Ascending aorta (tissue), 2 donors: ENCODE measurements at regions not wholly inside any gene's neighbourhood (a gene's known extent, or its start where the extent isn't known, plus 50 kb on each side); places are given as distances from the start of the nearest gene placed in this dataset.
"Not testable (repeated sequence)": the region's sequence is repeated elsewhere in the genome, so short reads cannot be mapped to it uniquely, and the experiment has no call there.

Experiments used
- DNase-seq, 2 donors: peaks; one replicate each; pipeline ENCODE4 v3.0.0-alpha.2; 2019; ENCODE audit warnings: low spot score in 2 of 2
- H3K27ac ChIP-seq, 2 donors: fragments of 200-600 bp; sonication (generic); one replicate each; pipeline ENCODE4 v1.5.1; 2016 to 2017; ENCODE audit warnings: mild to moderate bottlenecking in 1 of 2
- H3K27me3 ChIP-seq: fragments of 200-600 bp; sonication (generic); one replicate; pipeline ENCODE4 v1.5.1; 2017
- H3K36me3 ChIP-seq, 2 donors: fragments of 200-600 bp; sonication (generic); one replicate each; pipeline ENCODE4 v1.5.1; 2016
- H3K4me1 ChIP-seq, 2 donors: fragments of 200-600 bp; sonication (generic); one replicate each; pipeline ENCODE4 v1.5.1; 2016 to 2017; ENCODE audit warnings: mild to moderate bottlenecking in 1 of 2
- H3K4me3 ChIP-seq, 2 donors: fragments of 200-600 bp; sonication (generic); one replicate each; pipeline ENCODE4 v1.5.1; 2016 to 2017; ENCODE audit warnings: mild to moderate bottlenecking in 1 of 2
- H3K9me3 ChIP-seq, 2 donors: fragments of 200-600 bp; sonication (generic); one replicate each; pipeline ENCODE4 v1.5.1; 2016
- intact Hi-C: fragments of 100-400 bp; cut with DNase I; formaldehyde crosslinking; loops from one replicate; pipeline ENCODE4 v1.15.1; 2023
- TF ChIP-seq, protein P1 (sequence below), 3 experiments: fragments of 200-600 bp in 2 of 3; fragments of 450-650 bp in 1 of 3; sonication (generic) in 2 of 3; IDR thresholded peaks; one replicate each; pipeline ENCODE4 v1.5.1; 2016 to 2019; ENCODE audit warnings: antibody characterized with exemption in 3 of 3, mild to moderate bottlenecking in 1 of 3, moderate library complexity in 1 of 3

DNA sequence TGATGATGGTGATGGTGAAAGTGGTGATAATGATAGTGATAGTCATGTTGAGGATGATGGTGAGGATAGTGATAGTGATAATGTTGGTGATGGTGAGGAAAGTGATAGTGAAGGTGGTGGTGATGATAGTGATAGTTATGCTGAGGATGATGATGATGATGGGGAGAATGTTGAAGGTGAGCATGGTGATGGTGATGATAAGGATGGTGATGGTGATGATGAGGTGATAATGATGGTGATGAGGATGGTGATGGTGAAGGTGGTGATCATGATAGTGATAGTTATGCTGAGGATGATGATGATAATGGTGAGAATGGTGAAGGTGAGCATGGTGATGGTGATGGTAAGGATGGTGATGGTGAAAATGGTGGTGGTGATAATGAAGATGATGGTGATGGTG lies 64.9 kb upstream of the ZNF337 start:
- no peak for DNase-seq
- H3K9me3 ChIP-seq = no peaks in the 10 kb centered on the region
- H3K27ac ChIP-seq = no peak overlapping the region
- no peak overlapping the region for H3K4me3 ChIP-seq
- no peaks in the 10 kb centered on the region for H3K4me1 ChIP-seq
- H3K36me3 ChIP-seq = no peaks in the 10 kb centered on the region
- TF ChIP-seq, protein P1, sequence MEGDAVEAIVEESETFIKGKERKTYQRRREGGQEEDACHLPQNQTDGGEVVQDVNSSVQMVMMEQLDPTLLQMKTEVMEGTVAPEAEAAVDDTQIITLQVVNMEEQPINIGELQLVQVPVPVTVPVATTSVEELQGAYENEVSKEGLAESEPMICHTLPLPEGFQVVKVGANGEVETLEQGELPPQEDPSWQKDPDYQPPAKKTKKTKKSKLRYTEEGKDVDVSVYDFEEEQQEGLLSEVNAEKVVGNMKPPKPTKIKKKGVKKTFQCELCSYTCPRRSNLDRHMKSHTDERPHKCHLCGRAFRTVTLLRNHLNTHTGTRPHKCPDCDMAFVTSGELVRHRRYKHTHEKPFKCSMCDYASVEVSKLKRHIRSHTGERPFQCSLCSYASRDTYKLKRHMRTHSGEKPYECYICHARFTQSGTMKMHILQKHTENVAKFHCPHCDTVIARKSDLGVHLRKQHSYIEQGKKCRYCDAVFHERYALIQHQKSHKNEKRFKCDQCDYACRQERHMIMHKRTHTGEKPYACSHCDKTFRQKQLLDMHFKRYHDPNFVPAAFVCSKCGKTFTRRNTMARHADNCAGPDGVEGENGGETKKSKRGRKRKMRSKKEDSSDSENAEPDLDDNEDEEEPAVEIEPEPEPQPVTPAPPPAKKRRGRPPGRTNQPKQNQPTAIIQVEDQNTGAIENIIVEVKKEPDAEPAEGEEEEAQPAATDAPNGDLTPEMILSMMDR (IDR thresholded peaks at IDR 0.05) = no peak
- intact Hi-C loops = no loop called here
- H3K27me3 ChIP-seq = no peaks in the 10 kb centered on the region

DNA sequence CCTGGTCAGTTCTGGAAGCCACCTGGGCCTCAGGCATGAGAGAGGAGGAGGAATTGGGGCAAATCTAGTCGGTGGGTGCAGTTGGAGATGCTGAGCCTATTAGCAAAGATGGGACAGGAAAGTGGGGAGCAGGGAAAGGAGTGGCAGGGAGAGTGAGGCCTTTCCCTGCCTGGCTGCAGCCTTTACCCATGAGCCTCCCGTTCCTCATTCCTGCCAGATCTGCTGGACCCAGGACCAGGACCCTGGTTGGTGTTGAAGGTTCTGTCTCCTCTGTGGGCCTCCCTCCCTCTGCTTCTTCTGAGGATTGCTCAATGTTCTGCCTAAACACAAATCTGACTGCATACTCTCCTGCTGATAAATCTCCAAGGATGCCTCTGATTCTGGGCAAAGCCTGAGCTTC lies 64.4 kb upstream of the ZNF337 start:
- DNase-seq, H3K36me3 ChIP-seq, H3K9me3 ChIP-seq, H3K4me1 ChIP-seq, intact Hi-C loops, H3K4me3 ChIP-seq, H3K27me3 ChIP-seq, H3K27ac ChIP-seq: not testable (repeated sequence)

DNA sequence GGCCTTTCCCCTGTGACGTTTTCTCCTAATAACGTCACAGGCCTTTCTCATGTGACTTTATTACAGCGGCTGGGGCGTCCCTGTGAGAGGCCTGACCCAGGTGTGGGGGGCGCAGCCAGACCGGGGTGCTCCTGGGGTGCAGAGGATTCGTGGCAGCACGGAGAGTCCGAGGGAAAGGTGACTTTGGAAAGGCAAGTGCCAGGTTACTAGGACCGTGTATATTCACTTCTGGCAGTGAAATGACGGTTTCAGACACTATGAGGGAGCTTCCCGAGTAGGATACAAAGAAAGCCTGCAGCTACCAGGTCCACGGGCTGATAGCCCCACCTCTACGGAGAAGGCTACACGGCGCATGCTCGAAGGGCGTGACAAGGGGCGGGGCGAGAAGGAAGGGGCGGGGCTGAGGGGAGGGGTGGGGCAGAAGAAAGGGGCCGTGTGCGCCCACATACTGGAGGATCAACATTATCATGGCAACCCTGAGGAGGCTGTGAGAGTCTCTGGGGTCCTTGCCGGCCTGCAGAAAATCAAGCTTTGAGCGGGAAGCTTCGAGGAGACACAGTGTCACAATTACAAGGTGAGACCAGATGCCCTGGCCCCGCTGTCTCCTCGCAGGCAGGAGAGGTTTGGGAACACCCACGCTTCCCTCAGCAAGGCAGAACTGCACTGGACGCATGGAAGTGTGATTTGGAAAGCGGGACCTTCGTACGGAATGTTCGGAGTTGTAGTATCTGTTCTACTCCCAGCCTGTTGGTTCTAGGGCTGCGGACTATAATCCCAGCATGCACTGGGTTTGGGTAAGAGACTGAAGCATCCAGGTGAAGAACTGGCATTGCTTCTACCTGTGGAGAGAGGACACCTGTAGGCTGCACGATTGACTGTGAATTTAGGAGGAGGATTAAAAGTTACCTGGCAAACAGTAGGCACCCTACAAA lies 54.4 kb upstream of the ZNF337 start:
- Histone ChIP-seq H3K36me3 (no peaks in the 10 kb centered on the region), H3K9me3 (no peaks in the 10 kb centered on the region), H3K27me3 (no peaks in the 10 kb centered on the region), H3K27ac (no peak overlapping the region), H3K4me1 (no peaks in the 10 kb centered on the region), H3K4me3 (peak overlapping the region; percentile 48 to 60)
- no peak for DNase-seq
- intact Hi-C loops = no loop called here
- TF ChIP-seq, protein P1 (IDR thresholded peaks at IDR 0.05) = no peak

DNA sequence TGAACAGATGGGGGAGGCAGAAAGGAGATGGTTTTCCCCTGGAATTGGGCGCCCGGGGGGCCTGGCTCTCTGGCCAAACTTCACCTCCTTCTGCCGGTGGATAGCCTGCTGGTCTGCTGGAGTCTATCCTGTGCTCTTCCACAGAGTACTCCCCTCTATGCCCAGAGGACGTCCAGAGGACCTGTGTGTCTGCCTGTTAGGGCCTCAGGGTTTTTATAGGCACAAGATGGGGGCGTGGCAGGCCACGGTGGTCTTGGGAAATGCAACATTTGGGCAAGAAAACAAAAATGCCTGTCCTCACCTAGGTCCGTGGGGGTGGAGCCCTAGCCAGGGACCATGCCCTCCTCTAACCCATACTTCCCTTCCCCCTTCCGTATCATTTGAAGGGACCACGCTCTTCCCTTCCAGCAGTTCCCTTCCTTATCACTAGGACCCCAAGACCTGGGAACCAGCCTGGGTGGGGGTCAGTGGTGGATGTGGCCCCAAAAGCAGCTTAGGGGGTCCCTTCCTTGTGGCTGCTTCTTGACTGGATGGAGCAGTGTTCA lies 53.6 kb upstream of the ZNF337 start:
- Histone ChIP-seq H3K27ac (no peak overlapping the region), H3K4me3 (peak overlapping the region in 1 of 2 donors; percentile 60), H3K36me3 (no peaks in the 10 kb centered on the region), H3K4me1 (no peaks in the 10 kb centered on the region), H3K27me3 (no peaks in the 10 kb centered on the region), H3K9me3 (no peaks in the 10 kb centered on the region)
- intact Hi-C loops = no loop called here
- no peak for DNase-seq
- TF ChIP-seq, protein P1 (IDR thresholded peaks at IDR 0.05) = no peak

DNA sequence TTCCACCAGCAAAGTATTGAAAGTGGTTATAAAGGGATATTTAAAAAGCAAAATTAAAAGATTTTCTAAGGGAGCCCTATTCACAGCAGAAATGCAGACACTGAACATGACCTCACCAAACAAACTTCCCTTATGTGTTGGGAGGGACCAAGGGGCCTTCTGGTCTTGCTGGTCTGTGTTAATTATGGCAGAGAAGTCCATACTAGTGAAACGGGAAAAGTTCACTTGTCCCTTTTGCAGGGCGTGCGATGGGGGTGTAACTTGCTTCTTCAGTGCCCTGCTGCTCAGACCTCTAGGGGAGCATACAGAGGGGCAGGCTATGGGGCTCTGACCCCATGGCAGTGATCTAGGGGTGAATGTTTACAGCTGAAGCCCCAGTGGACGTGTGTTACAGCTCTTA lies 53.0 kb upstream of the ZNF337 start:
- H3K4me3 ChIP-seq = no peak overlapping the region
- intact Hi-C loops = no loop called here
- TF ChIP-seq, protein P1 (IDR thresholded peaks at IDR 0.05) = no peak
- no peaks in the 10 kb centered on the region for H3K4me1 ChIP-seq
- no peak overlapping the region for H3K27ac ChIP-seq
- DNase-seq = no peak
- no peaks in the 10 kb centered on the region for H3K27me3 ChIP-seq
- H3K9me3 ChIP-seq = no peaks in the 10 kb centered on the region
- H3K36me3 ChIP-seq = no peaks in the 10 kb centered on the region
